Stimulated activated CD8-positive, alpha-beta memory T cell treated with anti-CD3 and anti-CD28 coated beads, Interleukin-12 subunit alpha, Interleukin-12 subunit beta, amount 100 ng/mL, for 1 hour (primary cell): ENCODE measurements at regions not wholly inside any gene's neighbourhood (a gene's known extent, or its start where the extent isn't known, plus 50 kb on each side); places are given as distances from the start of the nearest gene placed in this dataset.
"Not testable (repeated sequence)": the region's sequence is repeated elsewhere in the genome, so short reads cannot be mapped to it uniquely, and the experiment has no call there.

Experiments
- DNase-seq: peaks from one replicate; pipeline ENCODE4 v3.0.0-alpha.2; 2020; ENCODE audit warnings: low read depth

DNA sequence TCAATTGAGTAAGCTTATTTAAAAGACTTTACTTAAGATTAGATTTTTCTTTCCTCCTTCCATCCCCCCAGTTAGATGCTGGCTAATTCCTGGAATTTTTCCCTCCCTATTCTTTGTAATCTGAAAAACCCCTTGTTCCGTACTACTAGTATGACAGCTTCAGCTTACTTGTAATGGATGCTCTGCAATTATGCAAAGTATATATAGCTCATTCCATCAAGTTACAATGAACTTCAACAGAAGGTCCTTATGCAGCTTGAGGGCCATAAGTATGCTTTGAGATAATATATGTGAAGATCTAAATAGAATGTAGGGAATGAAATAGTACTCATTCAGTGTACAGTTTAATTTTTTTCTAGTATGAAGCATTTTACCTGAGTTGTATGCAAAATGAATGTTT is 398.3 kb upstream of the NAALADL2 start:
- no peak for DNase-seq

DNA sequence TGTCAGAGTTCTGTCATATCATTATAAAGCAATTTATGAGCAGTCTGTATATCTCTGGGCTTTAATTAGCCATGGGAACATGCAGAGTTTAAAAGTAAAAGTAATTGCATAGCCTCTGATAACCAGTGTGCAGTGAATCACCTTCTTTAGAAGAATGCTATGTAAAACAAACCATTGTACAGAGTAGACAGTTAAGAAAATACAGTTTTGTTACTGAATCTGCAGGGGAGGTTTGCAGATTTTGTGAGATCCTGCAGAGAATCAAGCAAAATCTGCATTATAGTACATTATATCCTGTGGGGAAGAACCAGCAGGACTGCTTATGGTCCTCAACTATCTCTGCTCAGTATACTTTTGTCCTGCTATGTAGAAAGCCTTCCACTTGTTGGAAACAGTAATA is 396.2 kb upstream of the NAALADL2 start:
- no peak for DNase-seq

DNA sequence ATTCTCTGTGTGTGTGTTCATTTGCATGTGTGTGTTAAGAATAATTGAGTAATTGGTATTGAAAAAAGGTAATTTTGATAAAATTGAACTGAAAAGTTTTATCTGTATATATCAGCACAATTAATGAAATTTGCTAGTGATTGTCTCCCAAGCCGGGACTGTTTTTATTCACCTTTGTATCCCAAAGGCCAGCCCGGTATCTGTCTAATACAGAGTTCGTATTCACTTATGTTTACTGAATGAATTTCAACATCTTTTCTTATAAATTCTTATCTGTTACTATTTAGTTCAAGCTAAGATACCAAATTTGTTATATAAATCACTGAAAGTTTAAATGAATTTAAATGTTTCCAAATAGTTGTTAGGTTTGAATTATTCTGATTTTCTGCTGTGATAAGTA is 394.0 kb upstream of the NAALADL2 start:
- DNase-seq: no peak

DNA sequence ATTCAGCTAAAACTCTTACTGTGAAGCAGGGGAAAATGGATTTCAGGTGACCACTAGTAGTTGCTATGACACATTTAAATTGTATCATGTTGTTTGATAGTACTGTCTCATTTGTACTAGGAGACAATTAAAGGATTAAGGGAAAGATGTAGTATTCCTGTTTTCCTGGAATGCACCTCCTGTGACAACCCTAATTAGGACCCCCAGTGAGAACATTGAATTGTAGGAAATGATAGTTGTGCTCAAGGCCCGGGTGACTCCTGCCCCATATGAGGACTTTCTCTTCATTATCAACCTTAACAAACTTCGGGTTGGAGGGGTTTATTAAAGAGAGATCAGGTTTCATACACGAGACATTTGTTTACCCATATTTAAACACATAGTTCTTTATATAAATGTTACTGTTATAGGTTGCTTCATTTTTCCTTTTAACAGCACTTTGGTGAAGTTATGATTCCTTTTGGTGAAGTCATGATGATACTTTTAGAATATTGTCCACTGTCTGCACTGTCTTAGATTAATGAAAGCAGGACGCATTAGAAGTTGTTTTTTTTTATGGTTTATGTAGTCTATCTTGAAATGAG is 392.6 kb upstream of the NAALADL2 start:
- no peak for DNase-seq

DNA sequence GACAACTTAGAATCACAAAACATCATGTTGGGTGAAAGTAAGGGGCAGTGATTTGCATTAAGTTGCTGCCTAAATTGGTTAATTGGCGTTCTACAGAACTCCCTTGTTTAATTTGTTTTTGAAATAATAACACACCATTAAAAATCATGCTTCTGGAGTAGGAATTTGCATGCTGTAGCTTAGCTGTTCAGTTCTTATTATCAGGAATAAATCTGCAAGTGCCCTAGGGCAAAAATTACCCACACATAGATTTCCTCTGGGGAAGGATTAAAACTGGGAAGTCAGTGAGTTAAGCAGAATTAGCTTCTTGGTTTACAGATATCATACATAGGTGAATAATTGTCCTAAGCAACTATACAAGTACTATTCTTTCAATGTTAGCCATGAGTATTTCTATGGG is 381.6 kb upstream of the NAALADL2 start:
- no peak for DNase-seq

DNA sequence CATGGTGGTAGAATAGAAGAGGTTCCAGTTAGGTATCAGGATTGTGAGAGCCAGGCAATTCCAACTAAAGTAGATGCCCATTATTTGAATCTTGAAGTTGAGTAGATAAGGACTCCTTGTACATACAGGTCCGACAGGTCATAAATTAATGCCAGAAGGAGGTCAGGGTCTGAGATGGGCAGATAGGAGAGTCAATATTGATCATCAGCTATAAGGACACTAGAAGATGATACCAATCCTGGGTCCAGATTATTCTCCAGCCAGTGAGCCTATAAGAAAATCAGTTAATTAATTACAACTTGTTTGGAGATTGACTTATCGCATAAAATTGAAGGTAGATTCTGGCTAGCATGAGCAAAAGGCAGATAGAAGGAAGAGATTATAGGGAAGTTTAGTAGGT is 378.4 kb upstream of the NAALADL2 start:
- DNase-seq: no peak

DNA sequence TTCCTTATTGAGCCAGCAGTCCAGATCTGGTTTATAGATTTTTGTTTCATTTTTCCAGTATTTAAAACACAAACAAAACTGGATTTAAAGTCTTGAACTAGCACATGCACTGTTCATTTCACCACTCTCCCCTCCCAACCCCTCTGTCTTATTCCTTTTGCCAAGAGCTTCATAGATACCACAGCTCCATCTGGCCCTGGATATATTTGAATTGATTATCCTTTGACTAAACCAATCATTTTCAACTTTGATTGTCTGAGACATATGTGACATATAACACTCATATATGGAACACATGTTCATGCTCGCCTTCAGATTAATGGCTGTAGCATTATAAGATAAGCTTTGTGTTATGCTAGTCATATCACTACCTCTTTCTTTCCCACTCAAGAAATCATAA is 376.6 kb upstream of the NAALADL2 start:
- DNase-seq: no peak

DNA sequence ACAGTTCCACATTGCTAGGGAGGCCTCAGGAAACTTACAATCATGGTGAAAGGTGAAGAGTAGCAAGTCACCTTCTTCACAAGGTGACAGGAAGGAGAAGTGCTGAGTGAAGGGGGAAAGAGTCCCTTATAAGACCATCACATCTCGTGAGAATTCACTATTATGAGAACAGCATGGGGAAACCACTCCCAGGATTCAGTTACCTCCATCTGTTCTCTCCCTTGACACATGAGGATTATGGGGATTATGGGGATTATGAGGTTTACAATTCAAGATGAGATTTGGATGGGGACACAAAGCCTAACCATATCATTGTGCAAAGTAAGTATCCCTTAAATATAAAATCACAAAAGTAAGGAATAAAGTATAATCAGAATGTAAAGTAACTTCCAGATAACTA is 375.9 kb upstream of the NAALADL2 start:
- no peak for DNase-seq

DNA sequence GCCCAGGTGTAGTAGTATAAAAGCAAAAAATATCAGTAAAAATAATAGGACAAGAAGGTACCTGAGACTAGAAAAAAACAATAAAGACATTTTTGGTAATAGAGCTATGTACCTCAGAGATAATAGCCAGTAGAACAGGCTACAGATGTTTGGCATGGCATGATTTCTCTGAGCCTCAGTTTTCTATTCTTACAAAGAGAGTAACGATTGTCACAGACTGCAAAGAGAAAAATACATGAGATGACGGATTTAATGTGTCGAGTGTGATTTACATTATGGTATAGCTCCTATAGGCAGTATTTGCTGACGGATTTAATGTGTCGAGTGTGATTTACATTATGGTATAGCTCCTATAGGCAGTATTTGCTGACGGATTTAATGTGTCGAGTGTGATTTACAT is 375.3 kb upstream of the NAALADL2 start:
- not testable (repeated sequence) for DNase-seq

DNA sequence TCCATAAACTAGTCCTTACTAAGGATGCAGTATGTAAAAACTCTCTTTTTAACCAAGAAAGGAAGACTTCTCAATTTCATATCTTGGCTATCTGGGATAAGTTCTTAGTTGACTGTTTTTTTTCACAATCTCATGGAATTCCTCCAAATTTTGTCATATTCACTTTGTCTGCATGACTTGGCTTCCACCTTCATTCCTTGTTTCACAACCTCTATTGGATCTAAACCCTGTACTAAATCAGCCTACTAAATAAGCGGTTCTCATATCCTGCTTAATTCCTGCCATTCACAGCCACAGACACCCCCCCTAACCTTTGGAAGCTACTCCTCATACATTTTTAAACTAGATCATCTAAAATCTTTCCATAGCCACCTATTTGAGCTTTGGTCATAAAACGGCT is 370.6 kb upstream of the NAALADL2 start:
- DNase-seq: no peak

DNA sequence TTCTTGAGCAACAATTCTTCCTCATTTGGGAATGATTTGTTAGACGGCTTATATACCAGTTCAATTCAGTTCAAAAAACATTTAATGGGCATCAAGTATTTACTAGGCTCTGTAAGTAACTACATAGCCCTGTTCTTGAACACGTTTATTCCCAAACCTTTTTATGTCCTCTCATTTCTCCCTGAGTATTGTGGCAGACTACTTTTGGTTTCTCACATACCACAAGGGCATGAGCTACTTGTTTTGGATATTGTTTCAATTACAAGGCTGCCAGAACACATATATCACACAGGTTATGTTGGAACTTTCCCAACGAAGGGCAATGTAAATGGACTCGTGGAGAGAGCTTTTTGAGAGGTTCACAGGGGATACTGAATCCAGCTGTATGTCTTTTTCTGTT is 363.8 kb upstream of the NAALADL2 start:
- DNase-seq: no peak

DNA sequence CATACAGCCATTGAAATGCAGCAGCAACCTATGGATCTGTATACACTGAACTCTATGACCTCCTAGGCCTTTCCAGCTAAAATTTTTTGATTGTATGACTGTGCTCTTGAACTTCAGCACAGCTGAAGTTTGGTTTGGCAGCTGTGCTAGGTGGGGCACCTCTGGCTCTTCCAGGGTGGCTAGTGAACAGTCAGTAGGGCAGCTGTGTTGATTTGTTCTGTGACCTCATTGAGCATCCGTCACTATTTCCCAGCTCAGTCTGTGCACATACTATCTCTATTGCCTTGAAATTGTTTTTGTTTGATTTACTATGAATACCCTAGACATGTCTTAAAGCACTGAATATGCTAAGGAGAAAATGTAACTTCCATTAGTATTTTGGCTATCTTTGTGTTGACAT is 363.2 kb upstream of the NAALADL2 start:
- no peak for DNase-seq

DNA sequence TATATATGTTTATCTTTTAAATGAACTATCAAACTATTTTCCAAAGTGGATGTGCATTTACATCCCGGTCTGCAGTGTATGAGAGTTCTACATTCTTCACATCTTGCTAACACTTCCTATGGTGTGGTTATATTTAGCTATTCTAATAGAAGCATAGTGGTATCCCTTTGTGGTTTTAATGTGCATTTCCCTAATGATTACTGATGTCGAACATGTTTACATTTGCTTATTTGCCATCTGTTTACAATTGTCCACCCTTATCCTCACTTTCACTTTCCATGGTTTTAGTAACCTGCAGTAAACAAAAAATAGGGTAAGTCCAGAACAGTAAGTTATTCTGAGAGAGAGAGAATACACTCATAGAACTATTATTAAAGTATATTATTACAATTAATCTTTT is 360.5 kb upstream of the NAALADL2 start:
- DNase-seq: no peak

DNA sequence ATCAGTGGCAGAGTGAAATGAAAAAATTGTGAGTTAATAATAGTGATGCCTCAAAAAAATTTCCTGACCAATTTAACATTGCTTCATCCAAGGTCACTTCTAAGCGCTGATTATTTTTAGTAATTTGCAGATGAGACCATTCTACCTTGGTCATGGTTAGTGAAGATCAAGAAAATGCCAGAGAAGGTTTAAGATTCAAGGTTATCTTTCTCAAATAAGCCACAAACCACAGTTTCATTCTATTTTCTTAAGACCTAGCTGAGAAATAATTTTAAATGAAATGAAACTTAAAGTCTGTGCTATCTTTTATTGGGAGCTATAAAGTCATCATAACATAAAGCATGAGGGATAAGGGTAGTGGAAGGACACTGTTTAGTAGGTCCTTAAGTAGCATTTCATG is 353.9 kb upstream of the NAALADL2 start:
- no peak for DNase-seq

DNA sequence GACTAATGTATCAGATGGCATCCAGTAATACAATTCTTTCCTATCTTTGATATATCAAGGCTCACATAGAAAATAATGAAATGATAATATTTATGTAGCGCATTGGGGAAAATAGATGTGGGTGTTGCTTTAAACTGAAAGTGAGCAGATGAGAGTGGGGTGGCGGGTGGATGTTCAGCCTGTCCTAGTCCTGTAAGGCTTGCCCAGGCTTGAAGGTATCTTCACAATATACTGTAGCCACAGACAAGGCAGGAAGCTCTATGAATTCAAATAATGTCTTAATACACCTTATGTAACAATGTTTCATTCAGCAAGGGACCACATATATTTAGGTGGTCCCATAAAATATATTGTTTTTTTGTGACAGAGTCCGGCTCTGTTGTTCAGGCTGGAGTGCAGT is 334.9 kb upstream of the NAALADL2 start:
- DNase-seq: no peak

DNA sequence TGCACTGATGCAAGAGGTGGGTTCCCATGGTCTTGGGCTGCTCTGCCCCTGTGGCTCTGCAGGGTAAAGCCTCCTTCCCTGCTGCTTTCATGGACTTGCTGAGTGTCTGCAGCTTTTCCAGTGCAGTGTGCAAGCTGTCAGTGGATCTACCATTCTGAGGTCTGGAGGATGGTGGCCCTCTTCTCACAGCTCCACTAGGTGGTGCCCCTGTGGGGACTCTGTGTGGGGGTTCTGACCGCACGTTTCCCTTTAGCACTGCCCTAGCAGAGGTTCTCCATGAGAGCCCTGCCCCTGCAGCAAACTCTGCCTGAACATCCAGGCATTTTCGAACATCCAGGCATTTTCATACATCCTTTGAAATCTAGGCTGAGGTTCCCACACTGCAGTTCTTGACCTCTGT is 329.8 kb upstream of the NAALADL2 start:
- DNase-seq: no peak

DNA sequence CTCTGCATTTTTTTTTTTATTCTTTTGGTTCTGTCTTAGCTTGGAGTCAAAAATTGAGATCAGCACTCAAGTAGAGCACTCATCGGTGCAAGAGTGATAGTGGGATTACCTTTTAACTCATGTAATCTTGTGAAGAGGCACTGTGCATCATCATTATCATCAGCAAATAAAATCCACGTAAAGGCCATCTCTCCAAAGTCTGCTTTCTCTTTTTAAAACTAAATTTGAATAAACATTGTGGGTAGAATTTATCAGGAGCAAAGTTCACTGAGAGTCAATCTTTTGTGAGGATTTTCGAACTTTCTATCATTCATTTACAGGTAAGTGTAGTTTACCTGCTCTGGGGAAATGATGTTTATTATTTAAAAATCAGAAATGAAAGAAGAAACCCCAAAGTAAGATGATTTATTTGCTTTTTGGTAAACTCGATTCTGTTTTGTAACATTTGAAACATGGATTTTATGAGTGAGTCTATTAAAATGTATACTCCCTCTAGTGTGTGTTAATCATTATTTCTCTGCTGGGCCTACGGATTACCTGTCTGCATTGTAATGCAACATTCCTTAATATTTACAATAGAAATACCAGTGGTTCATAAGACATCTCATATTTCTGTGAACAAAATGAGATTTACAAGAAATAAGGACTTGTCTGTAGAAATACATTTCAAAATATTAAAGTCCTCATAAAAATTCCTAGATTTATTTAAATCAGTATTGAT is 327.7 kb upstream of the NAALADL2 start:
- DNase-seq: no peak

DNA sequence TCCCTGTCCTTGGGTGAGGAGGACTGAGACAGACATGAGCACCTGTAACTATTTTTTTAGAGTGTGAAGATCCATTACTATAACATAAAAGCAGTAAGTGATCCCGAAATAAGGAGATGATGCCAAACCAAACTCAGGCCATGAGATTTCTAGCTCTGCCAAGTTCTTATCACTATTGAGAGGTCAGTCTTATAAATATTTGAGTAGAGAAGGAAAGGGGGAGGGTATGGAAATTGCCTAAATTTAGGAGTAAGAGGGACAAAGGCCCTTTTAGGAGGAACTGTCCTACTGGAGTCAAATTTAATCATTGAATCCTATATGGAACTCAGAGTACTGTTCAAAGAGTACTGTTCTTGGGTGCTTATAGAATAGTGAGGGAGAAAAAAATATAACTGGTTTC is 326.9 kb upstream of the NAALADL2 start:
- no peak for DNase-seq

DNA sequence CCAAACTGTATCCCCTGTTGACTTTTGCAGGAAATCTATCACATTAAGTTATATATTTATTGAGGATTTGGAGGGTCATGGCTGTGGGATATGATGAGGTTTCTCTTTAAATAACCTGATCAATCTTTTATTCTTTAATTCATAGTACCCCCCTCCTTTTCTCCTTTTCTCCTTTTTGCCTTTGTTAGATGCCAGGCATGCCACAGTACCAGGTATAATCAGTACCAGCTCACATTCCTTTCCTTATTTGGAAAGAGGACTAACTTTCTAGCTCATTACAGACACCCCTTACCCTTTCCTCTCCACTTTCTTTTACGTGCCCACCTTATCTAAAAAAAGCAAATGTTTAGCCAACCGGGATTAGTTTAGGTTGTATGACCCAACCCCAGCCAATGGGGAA is 326.4 kb upstream of the NAALADL2 start:
- DNase-seq: no peak

DNA sequence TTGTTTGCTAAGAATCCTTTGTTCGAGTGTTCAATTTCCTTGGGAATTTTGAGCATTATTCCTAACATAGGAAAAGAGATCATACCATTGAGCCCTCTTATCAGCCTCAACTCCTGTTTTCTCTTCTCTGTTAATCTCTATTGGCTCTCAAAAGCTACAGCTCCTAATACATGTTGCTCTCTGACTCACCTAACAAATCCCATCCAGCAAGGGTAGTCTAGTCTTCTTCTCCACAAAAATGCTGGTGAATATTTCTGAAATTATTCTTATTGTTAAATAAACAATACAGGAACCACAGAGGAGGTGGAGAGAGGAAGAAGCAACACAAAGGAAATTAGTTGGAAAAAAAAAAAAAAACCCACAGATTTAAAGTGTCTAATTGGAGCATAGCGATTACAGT is 325.8 kb upstream of the NAALADL2 start:
- DNase-seq: no peak

DNA sequence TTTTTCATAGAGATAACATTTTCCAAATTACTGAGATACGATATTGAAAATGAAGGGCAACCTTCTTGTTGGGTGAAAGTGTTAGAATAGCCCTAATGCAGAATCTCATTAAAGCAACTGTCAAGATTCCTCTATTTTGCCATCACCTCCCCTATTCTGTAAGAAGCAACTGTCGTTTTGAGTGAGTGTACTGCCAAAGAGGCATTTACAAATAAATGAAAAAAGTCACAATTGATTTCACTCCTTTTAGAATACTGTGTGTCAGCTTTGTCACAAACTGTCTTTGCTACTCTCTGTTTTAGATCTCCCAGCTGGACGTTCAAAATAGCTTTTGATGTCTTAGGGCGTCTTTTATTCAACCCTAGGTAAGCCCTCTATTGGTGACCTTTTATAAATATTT is 322.8 kb upstream of the NAALADL2 start:
- no peak for DNase-seq

DNA sequence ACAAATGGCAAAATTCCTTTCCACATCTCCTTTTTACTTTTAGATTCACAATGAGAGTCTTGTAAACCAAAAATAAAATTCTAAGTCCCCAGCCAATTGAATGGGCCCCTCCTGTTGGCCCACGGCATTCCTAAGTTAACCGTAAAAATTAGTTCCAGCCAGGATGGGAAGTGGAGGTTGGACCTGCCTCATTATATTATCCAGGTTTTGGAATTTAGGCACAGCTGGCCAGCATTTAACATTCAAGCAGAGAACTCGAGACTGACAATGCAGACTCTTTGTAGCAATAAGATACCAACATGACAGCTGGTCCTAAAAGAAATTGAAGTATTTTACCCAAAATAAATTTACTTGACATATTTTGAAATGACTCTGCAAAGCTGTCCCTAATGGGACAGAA is 321.0 kb upstream of the NAALADL2 start:
- DNase-seq: no peak

DNA sequence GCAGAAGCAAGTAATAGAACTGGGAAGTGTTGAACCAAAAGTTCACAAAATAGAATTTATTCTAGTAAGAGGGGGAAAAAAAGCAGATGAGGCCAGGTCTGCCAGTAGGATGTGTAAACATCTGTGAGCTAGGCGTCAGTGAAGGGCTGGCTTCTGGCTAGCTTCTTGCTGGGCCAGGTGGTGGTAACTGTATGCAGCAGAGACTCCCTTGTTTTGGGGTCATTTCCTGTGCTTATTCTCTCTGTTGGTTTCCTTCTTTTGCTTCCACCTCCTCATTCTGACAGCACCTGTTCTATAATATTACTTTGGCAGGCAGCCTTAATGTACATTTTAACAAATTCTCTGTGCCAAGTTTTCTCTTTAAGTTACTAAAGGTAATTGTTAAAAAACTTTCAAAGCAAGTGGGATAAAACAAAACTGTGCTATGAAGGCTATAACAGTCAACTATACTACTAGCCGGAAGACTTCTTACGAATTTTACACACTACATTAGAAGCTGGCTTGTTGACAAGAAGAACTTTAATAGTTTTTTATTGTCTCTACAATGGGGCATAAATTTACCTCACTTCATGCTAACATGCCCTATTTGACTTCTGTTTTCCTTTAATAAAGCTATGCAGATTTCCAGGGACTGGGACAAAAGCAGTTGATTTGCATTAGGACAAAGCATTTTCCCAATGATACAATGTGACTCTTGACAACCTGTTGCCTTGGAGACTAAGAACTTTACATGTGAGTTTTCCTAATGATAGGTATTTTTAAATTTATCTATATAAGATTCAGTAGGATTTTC is 318.8 kb upstream of the NAALADL2 start:
- no peak for DNase-seq
